NOMO-1 treated with DMSO at 0.1 percent for 48 hours (cell line): ENCODE measurements at regions not wholly inside any gene's neighbourhood (a gene's known extent, or its start where the extent isn't known, plus 50 kb on each side); places are given as distances from the start of the nearest gene placed in this dataset.
A peak's percentile ranks its signal among the peaks of the same experiment; 100 is the strongest.

Experiments used
- DNase-seq: peaks from one replicate; lab custom pipeline; 2025; ENCODE audit not compliant: unreplicated experiment; lab: John Stamatoyannopoulos, UW

- no peak for DNase-seq
These were observed 50.3 kb upstream of the FNDC1 start for GRCh38 chr6:159118924-159119323.

DNA sequence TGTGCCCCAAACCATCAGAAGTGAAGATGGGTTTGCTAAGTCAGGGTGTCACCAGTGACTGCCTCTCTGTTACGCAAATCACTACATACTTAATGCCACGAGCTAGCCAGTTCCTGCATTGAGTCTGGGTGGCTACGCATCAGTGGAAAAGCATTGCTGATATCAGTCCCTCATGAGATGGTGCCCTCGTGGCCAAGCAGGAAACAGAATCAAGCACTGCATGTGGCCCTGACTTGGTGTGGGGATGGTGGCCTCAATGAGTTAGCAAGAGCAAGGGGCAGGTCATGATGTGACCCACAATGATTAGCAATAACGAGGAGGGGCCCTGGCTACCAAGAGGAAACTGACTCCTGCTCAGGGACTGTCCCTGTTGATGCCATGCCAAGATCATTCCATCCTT lies 51.6 kb upstream of the FNDC1 start:
- peak; percentile 17 for DNase-seq

- DNase-seq = peak; percentile 6
These were observed 52.2 kb upstream of the FNDC1 start for GRCh38 chr6:159117046-159117445.

- peak; percentile 85 for DNase-seq
These were observed 52.9 kb upstream of the FNDC1 start for GRCh38 chr6:159116343-159116742.

DNA sequence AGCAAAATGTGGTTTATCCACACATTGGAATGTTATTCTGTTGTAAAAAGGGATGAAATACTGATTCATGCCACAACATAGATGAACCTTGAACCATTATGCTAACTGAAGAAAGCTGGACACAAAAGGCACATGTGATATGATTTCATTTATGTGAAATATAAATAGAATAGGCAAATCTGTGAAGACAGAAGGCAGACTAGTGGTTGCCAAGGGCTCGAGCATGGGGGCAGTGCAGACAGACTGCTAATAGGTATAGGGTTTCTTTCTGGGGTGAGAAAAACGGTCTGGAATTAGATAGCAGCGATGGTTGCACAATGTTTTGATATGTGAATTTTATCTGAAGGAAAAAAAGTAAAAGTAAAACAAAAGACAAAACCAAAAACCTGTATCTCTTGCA lies 54.6 kb upstream of the FNDC1 start:
- DNase-seq = no peak

DNA sequence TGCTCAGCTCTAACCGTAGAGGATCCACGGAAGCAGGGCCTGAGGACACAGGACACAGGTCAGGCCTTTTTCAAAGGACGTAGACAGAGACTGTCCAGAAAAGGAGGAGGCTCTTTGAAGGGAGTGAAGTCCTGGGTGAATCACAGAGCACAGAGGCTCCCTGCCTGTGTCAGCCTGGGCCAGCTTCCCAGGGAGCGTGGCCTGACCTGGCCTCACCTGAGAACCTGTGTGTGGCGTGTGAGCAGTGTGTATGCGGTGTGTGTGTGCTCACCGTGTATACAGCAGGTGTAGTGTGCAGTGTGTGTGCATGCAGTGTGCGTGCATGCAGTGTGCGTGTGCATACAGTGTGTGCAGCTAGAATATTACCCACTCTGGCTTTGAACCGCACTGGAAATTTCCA lies 56.0 kb upstream of the FNDC1 start:
- no peak for DNase-seq

- no peak for DNase-seq
These were observed 56.5 kb upstream of the FNDC1 start for GRCh38 chr6:159112714-159113113.

GRCh38 chr6:159110748-159111147 lies 58.5 kb upstream of the FNDC1 start:
- no peak for DNase-seq

GRCh38 chr6:159110013-159110412 lies 59.2 kb upstream of the FNDC1 start:
- DNase-seq = peak; percentile 19

DNA sequence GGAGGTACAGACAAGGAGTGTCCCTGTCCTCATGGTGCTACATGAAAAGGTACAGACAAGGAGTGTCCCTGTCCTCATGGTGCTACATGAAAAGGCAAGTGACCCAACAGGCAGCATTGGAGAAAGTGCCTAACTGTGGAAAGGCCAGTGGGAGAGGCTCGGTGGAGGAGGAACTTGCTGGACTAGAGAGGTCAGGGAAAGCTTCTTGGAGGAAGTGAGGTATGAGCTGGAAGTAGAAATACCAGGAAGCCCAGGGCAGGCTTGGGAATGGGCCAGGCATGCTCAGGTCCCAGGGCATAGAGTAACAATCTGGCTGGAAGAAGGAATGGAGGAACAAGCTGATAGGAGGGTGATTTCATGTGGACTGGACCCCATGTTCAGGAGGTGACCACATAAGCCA lies 59.8 kb upstream of the FNDC1 start:
- DNase-seq = no peak

DNA sequence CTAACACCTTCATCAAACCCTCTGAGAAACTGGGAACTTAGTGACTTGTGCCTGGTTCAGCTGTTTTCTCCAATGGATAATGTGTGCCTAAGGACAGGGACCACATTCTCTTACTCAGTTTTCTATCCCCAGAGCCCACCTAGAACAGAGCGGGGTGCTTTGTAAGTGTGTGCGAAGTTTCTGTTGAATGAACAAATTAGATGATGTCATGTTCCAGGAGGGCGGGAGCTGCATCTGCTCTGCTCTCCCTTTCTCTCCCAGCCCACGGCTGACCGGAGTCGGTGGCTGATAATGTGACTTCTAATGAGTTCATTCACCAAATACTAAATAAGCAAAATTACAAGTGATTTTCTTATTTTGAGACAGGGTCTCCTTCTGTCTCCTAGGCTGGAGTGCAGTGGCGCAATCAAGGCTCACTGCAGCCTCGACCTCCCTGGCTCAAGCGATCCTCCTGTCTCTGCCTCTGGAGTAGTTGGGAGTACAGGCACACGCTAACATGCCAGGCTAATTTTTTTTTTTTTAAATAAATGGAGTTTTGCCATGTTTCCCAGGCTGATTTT lies 60.7 kb upstream of the FNDC1 start:
- DNase-seq = no peak

DNA sequence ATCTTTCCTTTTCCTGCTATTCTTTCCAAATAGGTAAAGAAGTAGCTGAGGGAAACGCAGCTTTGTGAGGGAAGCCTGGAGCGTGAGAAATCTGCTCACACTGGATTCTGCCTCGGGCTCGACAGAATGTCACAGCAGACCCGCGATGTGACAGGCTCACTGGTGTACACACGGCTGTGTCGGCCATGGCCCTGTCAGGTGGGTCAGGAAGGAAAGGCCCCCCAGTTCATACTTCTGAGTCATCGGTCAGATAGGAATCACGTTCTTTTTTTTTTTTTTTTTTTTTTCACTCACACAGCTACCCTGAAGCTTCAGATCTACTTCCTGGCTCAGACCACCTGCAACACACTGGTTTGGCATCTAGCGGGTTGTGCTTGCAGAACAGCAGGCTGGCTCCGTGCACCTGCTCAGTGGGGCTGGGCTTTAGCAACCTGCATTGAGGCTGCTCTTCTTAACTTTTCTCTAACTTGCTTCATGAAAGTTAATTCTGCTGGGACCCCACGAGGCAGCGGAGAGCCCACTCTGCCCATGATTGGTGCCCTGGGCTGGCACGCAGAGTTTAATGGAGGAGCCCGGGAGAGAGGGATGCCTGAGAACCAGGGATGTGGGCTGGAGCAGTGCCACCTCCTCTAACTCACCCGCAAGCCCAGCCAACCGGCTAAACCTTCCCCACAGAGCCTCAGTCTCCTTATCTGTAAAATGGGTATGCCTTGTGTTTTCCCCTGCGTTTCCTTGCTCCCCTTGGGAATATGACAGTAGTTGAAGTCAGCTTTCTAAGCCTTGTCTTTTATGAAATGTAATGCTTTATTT lies 61.5 kb upstream of the FNDC1 start:
- DNase-seq = peak; percentile 12

DNA sequence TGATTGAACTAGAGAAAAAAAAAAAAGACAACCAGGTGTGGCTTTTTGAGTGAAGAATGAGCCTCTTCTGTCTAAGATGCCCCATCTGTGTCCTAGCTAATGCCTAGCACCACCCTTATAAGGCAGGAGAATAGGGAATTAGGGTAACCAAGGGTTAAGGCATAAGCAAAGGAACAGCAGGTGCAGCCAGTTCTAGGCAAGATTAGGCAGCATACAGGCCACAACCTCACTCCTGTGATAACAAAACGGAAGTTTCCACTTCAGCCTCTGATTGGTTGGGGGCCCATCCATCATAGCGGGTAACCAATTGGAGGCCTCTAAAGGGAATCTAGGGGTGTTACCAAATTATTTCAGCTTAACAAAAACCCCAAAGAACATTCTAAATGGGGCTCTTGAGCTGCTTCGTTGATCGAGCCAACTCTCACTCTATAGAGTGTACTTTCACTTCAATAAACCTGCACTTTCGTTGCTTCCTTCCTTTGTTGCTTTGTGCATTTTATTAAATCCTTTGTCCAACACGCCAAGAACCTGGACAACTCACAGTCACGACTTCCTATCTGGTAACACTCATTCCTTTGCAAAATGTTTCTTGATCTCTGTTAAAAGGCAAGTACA lies 61.9 kb upstream of the TAGAP start:
- peak; percentile 82 for DNase-seq

DNA sequence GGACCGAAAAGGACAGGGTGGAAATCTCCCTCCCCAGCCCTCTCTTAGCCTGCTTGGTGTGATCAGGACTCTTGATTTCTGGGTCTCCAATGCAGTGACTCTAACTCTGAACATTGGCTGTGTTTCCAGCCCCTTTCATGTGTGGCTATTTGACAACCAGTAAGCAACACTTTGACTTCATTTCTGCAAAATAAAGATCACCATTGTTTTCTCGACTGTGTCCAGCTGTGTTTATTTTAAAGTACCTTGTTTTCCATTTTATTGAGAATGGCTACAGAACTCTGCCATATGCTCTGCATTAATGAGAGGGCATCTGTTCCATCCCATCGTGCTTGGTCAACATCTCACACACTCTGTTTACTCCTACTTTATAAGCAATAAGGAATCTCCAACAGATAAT lies 60.9 kb upstream of the TAGAP start:
- no peak for DNase-seq

DNA sequence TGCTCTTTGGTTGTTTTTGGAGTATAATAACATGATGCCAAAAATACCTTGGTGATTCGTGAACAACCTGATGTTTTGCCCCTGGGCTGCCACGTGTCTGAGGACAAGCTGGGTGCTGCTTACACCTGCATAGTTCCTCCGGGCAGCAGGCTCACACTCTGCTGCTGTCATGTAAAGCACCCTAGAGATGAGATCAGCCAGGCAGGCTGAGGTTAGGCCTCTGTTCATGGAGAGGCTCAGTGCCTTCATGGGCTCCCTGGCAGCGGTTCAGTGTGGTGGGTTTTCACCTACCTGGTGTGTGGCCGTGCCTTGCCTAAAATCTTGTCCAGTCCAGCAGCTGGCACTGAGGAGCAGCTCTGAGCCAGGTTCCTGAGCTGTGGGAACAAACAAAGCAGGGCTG lies 60.1 kb upstream of the TAGAP start:
- no peak for DNase-seq

- DNase-seq = peak; percentile 76
These were observed 59.6 kb upstream of the TAGAP start for GRCh38 chr6:159104163-159104925.

DNA sequence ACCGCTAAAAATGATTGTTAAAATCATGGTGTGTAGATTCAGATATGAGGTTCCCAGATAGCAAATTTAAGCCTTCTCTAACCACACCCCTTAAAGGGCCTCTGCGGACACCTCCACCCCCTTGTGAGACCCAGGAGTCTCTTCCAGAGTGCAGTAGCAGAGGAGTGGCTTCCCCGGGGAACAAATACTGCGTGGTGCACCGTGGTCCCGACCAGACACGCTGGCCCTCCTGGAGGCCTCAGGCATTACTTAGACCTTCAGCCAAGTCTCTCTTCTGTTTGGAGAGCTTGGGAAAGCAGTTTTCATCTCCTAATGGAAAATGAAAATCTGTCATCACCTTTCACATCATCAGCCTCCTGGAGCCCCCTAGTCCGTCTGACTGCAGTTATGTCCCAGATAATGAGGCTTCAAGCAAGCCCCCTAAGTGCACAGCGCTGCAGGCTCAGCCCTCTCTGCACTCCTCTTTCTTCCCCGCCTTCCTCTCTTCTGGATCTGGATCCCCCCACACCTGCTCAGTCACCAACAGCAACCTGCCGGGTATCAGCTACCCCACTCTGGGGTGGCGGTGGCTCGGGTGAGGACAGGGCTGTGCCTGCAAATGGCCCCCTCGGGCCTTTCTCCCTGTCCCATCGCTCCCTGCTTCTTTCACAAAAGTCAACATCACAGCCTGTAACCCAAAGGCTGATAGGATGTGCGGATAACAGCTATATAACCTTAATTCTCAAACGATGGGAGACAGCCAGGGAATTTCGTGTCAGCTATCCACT lies 58.8 kb upstream of the TAGAP start:
- DNase-seq = no peak

GRCh38 chr6:159102373-159103160 lies 57.8 kb upstream of the TAGAP start:
- no peak for DNase-seq

DNA sequence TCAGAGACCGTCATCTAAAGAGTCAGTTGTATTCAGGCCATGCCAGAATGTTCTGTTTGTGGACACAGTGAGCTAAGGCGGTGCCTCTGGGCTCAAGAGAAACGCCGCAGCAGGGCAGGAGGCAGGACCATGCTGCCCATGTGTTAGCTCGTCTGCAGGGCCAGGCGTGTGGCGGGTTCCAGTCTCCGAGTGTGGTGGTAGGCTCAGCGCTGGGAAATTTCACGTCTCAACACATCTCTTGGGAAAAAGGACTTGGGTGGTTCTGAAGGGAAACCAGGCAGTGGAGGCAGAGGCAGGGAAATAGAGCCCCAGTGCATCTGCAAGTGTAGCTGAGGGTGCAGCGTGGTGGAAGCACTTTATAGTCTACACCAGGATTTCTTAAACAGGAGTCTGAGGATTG lies 56.9 kb upstream of the TAGAP start:
- DNase-seq = no peak
